PC-9 (cell line): ENCODE measurements at regions not wholly inside any gene's neighbourhood (a gene's known extent, or its start where the extent isn't known, plus 50 kb on each side); places are given as distances from the start of the nearest gene placed in this dataset.

Experiments used
- BruUV-seq: library from RNA; stranded (reverse); fragments of 400-500 nt; replicated peaks from 2 replicates; lab custom pipeline; 2021; lab: Mats Ljungman, UMichigan
- CTCF ChIA-PET: fragments of 300-600 bp; sonication (Branson Sonifier 250); formaldehyde crosslinking; loops from one replicate; lab custom pipeline; 2022; ENCODE audit warnings: antibody characterized with exemption; lab: Charles Lee
- POLR2A ChIA-PET: fragments of 300-600 bp; sonication (Branson Sonifier 250); formaldehyde crosslinking; loops from one replicate; lab custom pipeline; 2022; ENCODE audit warnings: antibody characterized with exemption; ENCODE audit not compliant: unreplicated experiment; lab: Charles Lee
- DNase-seq, 2 experiments: peaks; one replicate each; pipeline versions ENCODE4 v3.0.0 to v3.0.0-alpha.2; 2015 to 2022; ENCODE audit warnings: mixed read lengths in 1 of 2
- H2AFZ ChIP-seq: fragments of 200-600 bp; sonication (generic); 2 replicates; pipeline ENCODE4 v1.8.1; 2017; ENCODE audit warnings: antibody characterized with exemption
- H3F3A ChIP-seq: fragments of 200-600 bp; sonication (generic); 2 replicates; pipeline ENCODE4 v1.8.1; 2017; ENCODE audit warnings: antibody characterized with exemption, mild to moderate bottlenecking, low read depth; ENCODE audit not compliant: insufficient read depth
- H3K27ac ChIP-seq: fragments of 200-600 bp; sonication (generic); 2 replicates; pipeline ENCODE4 v1.6.1; 2016; ENCODE audit warnings: mixed run types
- H3K27me3 ChIP-seq: fragments of 200-600 bp; sonication (generic); 2 replicates; pipeline ENCODE4 v1.6.1; 2016; ENCODE audit warnings: low read depth, mixed run types; ENCODE audit not compliant: insufficient read depth
- H3K36me3 ChIP-seq: fragments of 200-600 bp; sonication (generic); 2 replicates; pipeline ENCODE4 v1.6.1; 2016; ENCODE audit warnings: low read depth, mixed run types
- H3K4me1 ChIP-seq: fragments of 200-600 bp; sonication (generic); replicated peaks from 2 replicates; pipeline ENCODE4 v1.6.1; 2016; ENCODE audit warnings: mixed run types; ENCODE audit not compliant: insufficient read depth
- H3K4me2 ChIP-seq: fragments of 200-600 bp; sonication (generic); 2 replicates; pipeline ENCODE4 v1.6.1; 2017; ENCODE audit warnings: mixed run types
- H3K4me3 ChIP-seq: fragments of 200-600 bp; sonication (generic); 2 replicates; pipeline ENCODE4 v1.6.1; 2016; ENCODE audit warnings: mixed run types
- H3K79me2 ChIP-seq: fragments of 200-600 bp; sonication (generic); 2 replicates; pipeline ENCODE4 v1.6.1; 2017; ENCODE audit warnings: low read depth, mixed run types
- H3K9me2 ChIP-seq: fragments of 200-600 bp; sonication (generic); 2 replicates; pipeline ENCODE4 v1.8.1; 2017; ENCODE audit warnings: mild to moderate bottlenecking; ENCODE audit not compliant: insufficient read depth
- H3K9me3 ChIP-seq: fragments of 200-600 bp; sonication (generic); 2 replicates; pipeline ENCODE4 v1.8.1; 2016; ENCODE audit warnings: low read depth; ENCODE audit not compliant: insufficient read depth
- H4K20me1 ChIP-seq: fragments of 200-600 bp; sonication (generic); 2 replicates; pipeline ENCODE4 v1.8.1; 2017; ENCODE audit not compliant: insufficient read depth
- EZH2 ChIP-seq: fragments of 200-600 bp; sonication (generic); IDR thresholded peaks from 2 replicates; pipeline ENCODE4 v1.8.0; 2017; ENCODE audit warnings: antibody characterized with exemption, low read depth
- intact Hi-C: fragments of 100-400 bp; cut with micrococcal nuclease; formaldehyde crosslinking; loops from one replicate; pipeline ENCODE4 v1.10.0; 2022; ENCODE audit not compliant: unreplicated experiment
- TF ChIP-seq, protein P1 (sequence below): fragments of 200-600 bp; sonication (generic); conservative IDR thresholded peaks from 2 replicates; pipeline ENCODE4 v1.6.1; 2017; ENCODE audit warnings: mixed run types, antibody characterized with exemption, mild to moderate bottlenecking, moderate library complexity

DNA sequence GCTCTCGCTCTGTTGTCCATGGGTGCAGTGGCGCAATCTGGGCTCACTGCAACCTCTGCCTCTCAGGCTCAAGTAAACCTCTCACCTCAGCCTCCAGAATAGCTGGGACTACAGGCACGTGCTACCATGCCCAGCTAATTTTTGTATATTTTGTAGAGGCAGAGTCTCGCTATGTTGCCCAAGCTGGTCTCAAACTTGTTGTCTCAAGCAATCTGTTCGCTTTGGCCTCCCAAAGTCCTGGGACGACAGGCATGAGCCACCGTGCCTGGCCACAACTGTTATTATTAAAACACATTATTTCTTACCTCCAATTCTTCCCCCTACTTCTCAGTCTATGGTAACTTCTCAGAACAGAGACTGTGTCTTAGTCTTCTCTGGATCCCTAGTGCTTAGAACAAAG lies 143.3 kb downstream of the DICER1 start:
- H3K4me1 ChIP-seq: no peaks in the 10 kb centered on the region
- intact Hi-C loops: no loop called here

DNA sequence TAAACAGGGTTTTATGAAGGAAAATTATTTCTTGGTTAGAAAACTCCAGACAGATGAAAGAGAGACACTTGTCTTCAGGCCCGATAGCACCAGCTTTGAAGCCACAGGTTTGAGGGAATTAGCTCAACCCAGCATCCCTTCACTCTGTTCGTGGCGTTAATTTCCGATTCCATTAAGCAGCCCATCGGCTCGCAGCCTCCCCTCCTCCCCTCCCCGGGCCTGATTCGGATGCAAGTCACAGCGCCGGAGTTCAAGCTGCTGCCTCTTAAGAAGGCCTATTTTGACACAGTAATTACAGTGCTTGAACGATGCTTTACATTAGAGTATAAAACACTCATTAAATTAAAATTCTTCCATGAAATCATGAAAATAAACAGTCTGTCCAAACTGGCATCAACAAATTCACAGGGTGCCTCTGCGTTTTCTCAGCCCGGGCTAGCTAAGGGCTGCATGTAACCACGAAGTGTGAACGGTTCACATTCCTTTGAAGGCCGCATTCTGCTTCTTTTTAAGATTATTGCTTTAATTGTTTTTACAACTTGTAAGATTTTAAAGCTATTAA lies 145.8 kb downstream of the DICER1 start:
- Histone ChIP-seq H4K20me1 (no peaks in the 10 kb centered on the region), H3K27ac (no peak overlapping the region), H3K9me2 (no peaks in the 10 kb centered on the region), H3K4me1 (no peaks in the 10 kb centered on the region), H3K9me3 (no peaks in the 10 kb centered on the region), H3K27me3 (peaks cover 72% of the 10 kb centered on the region), H3K4me3 (no peak overlapping the region), H3K4me2 (no peak overlapping the region), H3K36me3 (no peaks in the 10 kb centered on the region), H3F3A (no peaks in the 10 kb centered on the region), H2AFZ (no peak overlapping the region), H3K79me2 (no peaks in the 10 kb centered on the region)
- no peak for TF ChIP-seq EZH2
- TF ChIP-seq, protein P1, sequence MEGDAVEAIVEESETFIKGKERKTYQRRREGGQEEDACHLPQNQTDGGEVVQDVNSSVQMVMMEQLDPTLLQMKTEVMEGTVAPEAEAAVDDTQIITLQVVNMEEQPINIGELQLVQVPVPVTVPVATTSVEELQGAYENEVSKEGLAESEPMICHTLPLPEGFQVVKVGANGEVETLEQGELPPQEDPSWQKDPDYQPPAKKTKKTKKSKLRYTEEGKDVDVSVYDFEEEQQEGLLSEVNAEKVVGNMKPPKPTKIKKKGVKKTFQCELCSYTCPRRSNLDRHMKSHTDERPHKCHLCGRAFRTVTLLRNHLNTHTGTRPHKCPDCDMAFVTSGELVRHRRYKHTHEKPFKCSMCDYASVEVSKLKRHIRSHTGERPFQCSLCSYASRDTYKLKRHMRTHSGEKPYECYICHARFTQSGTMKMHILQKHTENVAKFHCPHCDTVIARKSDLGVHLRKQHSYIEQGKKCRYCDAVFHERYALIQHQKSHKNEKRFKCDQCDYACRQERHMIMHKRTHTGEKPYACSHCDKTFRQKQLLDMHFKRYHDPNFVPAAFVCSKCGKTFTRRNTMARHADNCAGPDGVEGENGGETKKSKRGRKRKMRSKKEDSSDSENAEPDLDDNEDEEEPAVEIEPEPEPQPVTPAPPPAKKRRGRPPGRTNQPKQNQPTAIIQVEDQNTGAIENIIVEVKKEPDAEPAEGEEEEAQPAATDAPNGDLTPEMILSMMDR: no peak
- CTCF ChIA-PET: no interaction called here
- intact Hi-C loops: no loop called here
- DNase-seq: no peak
- POLR2A ChIA-PET: no interaction called here
- no TSS peak for BruUV-seq

More for the DNA sequence above, 143.3 kb downstream of the DICER1 start:
- no peak for TF ChIP-seq EZH2
- TF ChIP-seq, protein P1: no peak
- Histone ChIP-seq H3K4me3 (no peak overlapping the region), H3K4me2 (no peak overlapping the region), H3F3A (no peaks in the 10 kb centered on the region), H4K20me1 (no peaks in the 10 kb centered on the region), H2AFZ (no peak overlapping the region), H3K36me3 (no peaks in the 10 kb centered on the region), H3K27me3 (peaks cover 47% of the 10 kb centered on the region), H3K9me3 (no peaks in the 10 kb centered on the region), H3K79me2 (no peaks in the 10 kb centered on the region), H3K27ac (no peak overlapping the region), H3K9me2 (no peaks in the 10 kb centered on the region)
- BruUV-seq: no TSS peak
- DNase-seq: no peak
- CTCF ChIA-PET: no interaction called here
- POLR2A ChIA-PET: no interaction called here

DNA sequence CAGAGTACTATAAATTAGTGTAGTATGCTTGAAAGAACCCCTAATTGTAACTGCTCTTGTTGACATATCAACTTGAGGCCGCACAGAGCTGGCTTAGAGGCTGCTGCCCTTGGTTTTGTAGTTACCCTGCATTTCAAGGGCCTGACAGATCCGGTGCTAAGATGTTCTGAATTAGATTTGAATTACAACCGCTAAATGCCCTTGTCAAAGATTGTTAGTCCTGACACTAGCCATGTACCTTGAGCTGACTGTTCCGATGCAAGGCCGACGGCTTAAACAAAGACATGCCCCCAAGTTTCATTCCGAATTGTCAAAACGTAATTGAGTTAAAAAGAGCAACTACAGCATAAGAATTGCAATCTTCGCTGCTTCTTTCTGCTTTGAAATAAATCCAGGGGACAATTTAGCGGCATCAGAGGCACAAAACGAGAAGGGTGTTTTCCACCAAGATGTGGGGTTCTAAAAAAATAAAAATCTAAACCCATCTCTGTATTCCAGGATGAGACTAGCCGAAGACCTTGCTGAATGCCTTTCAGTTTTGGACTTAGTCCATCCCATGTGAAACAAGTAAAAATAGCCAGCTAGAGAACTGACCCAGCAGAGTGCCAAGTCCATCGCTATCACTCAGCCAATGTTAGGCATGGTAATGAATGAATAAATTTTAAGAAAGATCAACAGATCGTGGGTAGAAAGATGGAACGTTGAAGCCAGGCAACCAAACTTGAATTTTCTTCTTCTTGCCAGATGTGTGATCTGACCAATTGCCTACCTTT lies 148.7 kb downstream of the DICER1 start:
- BruUV-seq: no TSS peak
- CTCF ChIA-PET: no interaction called here
- POLR2A ChIA-PET: no interaction called here

More for the DNA sequence above, 148.7 kb downstream of the DICER1 start:
- no peaks in the 10 kb centered on the region for H3K9me3 ChIP-seq
- H3K9me2 ChIP-seq: no peaks in the 10 kb centered on the region
- H3K4me1 ChIP-seq: no peaks in the 10 kb centered on the region
- intact Hi-C loops: no loop called here
- no peak overlapping the region for H3K4me2 ChIP-seq
- no peak overlapping the region for H2AFZ ChIP-seq
- H3K79me2 ChIP-seq: no peaks in the 10 kb centered on the region
- DNase-seq: no peak
- TF ChIP-seq, protein P1: no peak
- TF ChIP-seq EZH2: no peak
- no peaks in the 10 kb centered on the region for H3K36me3 ChIP-seq
- H3F3A ChIP-seq: no peaks in the 10 kb centered on the region
- no peaks in the 10 kb centered on the region for H4K20me1 ChIP-seq
- H3K4me3 ChIP-seq: no peak overlapping the region
- H3K27ac ChIP-seq: no peak overlapping the region
- H3K27me3 ChIP-seq: peaks cover 67% of the 10 kb centered on the region
